HepG2 (cell line): ENCODE measurements at regions not wholly inside any gene's neighbourhood (a gene's known extent, or its start where the extent isn't known, plus 50 kb on each side); places are given as distances from the start of the nearest gene placed in this dataset.

ENCODE experiments used
- ATAC-seq: fragments of 200-7000 bp; cut with Tn5 transposase; 3 replicates; pipeline ENCODE4 v1.9.1; 2020; ENCODE audit warnings: mild to moderate bottlenecking, moderate library complexity
- BruUV-seq: library from RNA; stranded (reverse); fragments of 400-500 nt; replicated peaks from 2 replicates; lab custom pipeline; 2021; lab: Mats Ljungman, UMichigan
- CTCF ChIA-PET: fragments of 300-600 bp; formaldehyde crosslinking; extraction: SDS; loops from one replicate; lab custom pipeline; 2021; ENCODE audit warnings: low total read pairs, inconsistent platforms, low intra/inter-chr PET ratio; lab: Yijun Ruan, JAX
- POLR2A ChIA-PET: fragments of 350-600 bp; sonication (Branson Sonifier 250); formaldehyde crosslinking; loops from one replicate; lab custom pipeline; 2020; ENCODE audit warnings: antibody characterized with exemption, inconsistent platforms; lab: Yijun Ruan, JAX
- DNase-seq: peaks from one replicate; pipeline ENCODE4 v3.0.0-alpha.2; 2015; ENCODE audit warnings: low spot score
- FAIRE-seq: peaks from 3 replicates; lab custom pipeline; 2011; peaks lifted over from hg19 to GRCh38; lab: Jason Lieb, UNC
- H2AFZ ChIP-seq: one replicate; pipeline ENCODE4 v1.6.1; 2011; ENCODE audit warnings: low read length, inconsistent platforms
- H3K27ac ChIP-seq: fragments of 300-600 bp; 3 replicates; pipeline ENCODE4 v1.8.0; 2011; ENCODE audit warnings: mixed run types, mild to moderate bottlenecking, mixed read lengths, low read length, inconsistent platforms; ENCODE audit not compliant: insufficient read depth; ENCODE audit errors: extremely low read length
- H3K27me3 ChIP-seq, 2 experiments: fragments of 200-600 bp in 1 of 2; 2 replicates in 1 of 2; 3 replicates in 1 of 2; pipeline versions ENCODE4 v1.6.0 to v1.8.0; 2011; ENCODE audit warnings: low read length in 2 of 2, mild to moderate bottlenecking in 2 of 2, moderate library complexity in 2 of 2, inconsistent platforms in 1 of 2; ENCODE audit not compliant: insufficient read depth in 2 of 2, control insufficient read depth in 1 of 2
- H3K36me3 ChIP-seq, 2 experiments: fragments of 200-600 bp in 1 of 2; replicated peaks in 1 of 2; 2 replicates in 1 of 2; 3 replicates in 1 of 2; pipeline versions ENCODE4 v1.5.1 to v1.8.0; 2011; ENCODE audit warnings: low read length in 2 of 2, inconsistent platforms in 1 of 2; ENCODE audit not compliant: insufficient read depth in 2 of 2, control insufficient read depth in 1 of 2
- H3K4me1 ChIP-seq: 2 replicates; pipeline ENCODE4 v1.5.1; 2012; ENCODE audit warnings: low read length, inconsistent platforms; ENCODE audit not compliant: insufficient read depth
- H3K4me2 ChIP-seq: 2 replicates; pipeline ENCODE4 v1.6.0; 2011; ENCODE audit warnings: low read depth, low read length, inconsistent platforms
- H3K4me3 ChIP-seq, 3 experiments: fragments of 200-600 bp in 1 of 3; sonication (generic), shearing (Covaris generic) in 1 of 3; replicated peaks in 1 of 3; 2 replicates each; pipeline ENCODE4 v1.5.1; 2011 to 2016; ENCODE audit warnings: low read length in 3 of 3, inconsistent platforms in 2 of 3, low read depth in 2 of 3, mild to moderate bottlenecking in 2 of 3, control low read depth in 1 of 3, mixed read lengths in 1 of 3; ENCODE audit not compliant: insufficient read depth in 1 of 3
- H3K79me2 ChIP-seq: one replicate; pipeline ENCODE4 v1.6.1; 2011; ENCODE audit warnings: low read length, inconsistent platforms; ENCODE audit not compliant: insufficient read depth
- H3K9ac ChIP-seq: 2 replicates; pipeline ENCODE4 v1.6.0; 2011; ENCODE audit warnings: mild to moderate bottlenecking, low read depth, low read length, inconsistent platforms; ENCODE audit not compliant: insufficient read depth
- H3K9me3 ChIP-seq: 2 replicates; pipeline ENCODE4 v1.5.1; 2012; ENCODE audit warnings: mild to moderate bottlenecking, low read length
- H4K20me1 ChIP-seq: 2 replicates; pipeline ENCODE4 v1.6.0; 2011; ENCODE audit warnings: inconsistent platforms, mild to moderate bottlenecking, low read length, moderate library complexity; ENCODE audit not compliant: insufficient read depth
- MLX ChIP-seq: IDR thresholded peaks from 2 replicates; pipeline ENCODE4 v1.6.1; 2016
- NFYB ChIP-seq: sonication (generic); formaldehyde crosslinking; IDR thresholded peaks from 2 replicates; pipeline ENCODE4 v1.4.0; 2020; ENCODE audit warnings: missing genetic modification reagents
- SP1 ChIP-seq, 2 experiments: fragments of 450-650 bp in 1 of 2; sonication (generic) in 1 of 2; formaldehyde crosslinking in 1 of 2; IDR thresholded peaks; 2 replicates each; pipeline versions ENCODE4 v1.4.0 to v1.6.1; 2016 to 2020; ENCODE audit warnings: missing genetic modification reagents in 1 of 2
- TBX2 ChIP-seq: sonication (generic); formaldehyde crosslinking; IDR thresholded peaks from 2 replicates; pipeline ENCODE4 v1.5.0; 2020; ENCODE audit warnings: missing genetic modification reagents, mild to moderate bottlenecking, borderline replicate concordance
- ZBTB7A ChIP-seq: sonication (generic); formaldehyde crosslinking; IDR thresholded peaks from 2 replicates; pipeline ENCODE4 v1.8.0; 2022; ENCODE audit warnings: mild to moderate bottlenecking, missing genetic modification reagents
- WGBS: methylation state at CpG from one replicate; pipeline ENCODE4 v1.1.6; 2017; ENCODE audit warnings: low lambda C conversion rate; 5-methylcytosine and 5-hydroxymethylcytosine counted together
- in situ Hi-C: cut with HindIII; loops from 2 replicates; pipeline ENCODE4 v1.10.0; 2017; ENCODE audit warnings: low pct_unique_long_range_greater_than_20kb; ENCODE audit not compliant: extremely low pct_ligation_motif_present
- intact Hi-C: fragments of 100-400 bp; cut with micrococcal nuclease; formaldehyde crosslinking; loops from one replicate; pipeline ENCODE4 v1.10.0; 2022; ENCODE audit not compliant: unreplicated experiment

GRCh38 chr3:148062590-148062989 is 635.1 kb upstream of the AGTR1 start:
- TF ChIP-seq TBX2 (no peak), SP1 (IDR thresholded peaks at IDR 0.05) (no peak), SP1 (CRISPR knock-in tag; IDR thresholded peaks at IDR 0.05) (no peak), NFYB (CRISPR knock-in tag) (no peak), ZBTB7A (no peak)
- TF ChIP-seq, all 625 proteins: peak for 0
- in situ Hi-C loops (no loop called here), intact Hi-C loops (no loop called here)
- Histone ChIP-seq H3K27me3 (no peaks in the 10 kb centered on the region), H4K20me1 (no peaks in the 10 kb centered on the region), H3K27ac (no peak overlapping the region), H3K9me3 (no peaks in the 10 kb centered on the region), H3K4me2 (no peak overlapping the region), H3K79me2 (no peaks in the 10 kb centered on the region), H2AFZ (no peak overlapping the region), H3K4me3 (no peak overlapping the region), H3K9ac (no peak overlapping the region), H3K36me3 (no peaks in the 10 kb centered on the region), H3K4me1 (no peaks in the 10 kb centered on the region)
- ChIA-PET CTCF (no interaction called here), POLR2A (no interaction called here)
- no peak for ATAC-seq
- BruUV-seq, result no TSS peak
- WGBS, result 0% methylated on average over 1 of the region's 1 CpG
- no peak for FAIRE-seq
- no peak for DNase-seq

GRCh38 chr3:148066802-148067201 is 630.9 kb upstream of the AGTR1 start:
- H3K36me3 ChIP-seq, result no peaks in the 10 kb centered on the region
- in situ Hi-C loops (no loop called here), intact Hi-C loops (no loop called here)
- CTCF ChIA-PET, result no interaction called here
- no peak overlapping the region for H3K27ac ChIP-seq
- H3K4me2 ChIP-seq, result no peak overlapping the region
- no peak overlapping the region for H3K9ac ChIP-seq
- H3K4me3 ChIP-seq, result no peak overlapping the region
- H3K9me3 ChIP-seq, result no peaks in the 10 kb centered on the region
- FAIRE-seq (no peak), DNase-seq (no peak), ATAC-seq (no peak)
- H3K4me1 ChIP-seq, result no peaks in the 10 kb centered on the region
- H3K79me2 ChIP-seq, result no peaks in the 10 kb centered on the region
- WGBS, result 0% methylated on average over 1 of the region's 1 CpG
- H3K27me3 ChIP-seq, result no peaks in the 10 kb centered on the region
- no peak for TF ChIP-seq MLX (CRISPR knock-in tag)
- no TSS peak for BruUV-seq
- H4K20me1 ChIP-seq, result no peaks in the 10 kb centered on the region
- POLR2A ChIA-PET, result no interaction called here
- no peak overlapping the region for H2AFZ ChIP-seq
